Cardiac fibroblast (primary cell): ENCODE measurements at regions not wholly inside any gene's neighbourhood (a gene's known extent, or its start where the extent isn't known, plus 50 kb on each side); places are given as distances from the start of the nearest gene placed in this dataset.

Source experiments
- DNase-seq, 2 donors: peaks; one replicate each; pipeline versions ENCODE4 v3.0.0 to v3.0.0-alpha.2; 2010; ENCODE audit warnings: low read depth in 2 of 2
- H3K4me3 ChIP-seq, 2 donors: replicated peaks in 1 of 2; 1 replicate in 1 of 2; 2 replicates in 1 of 2; pipeline ENCODE4 v1.5.1; 2011; ENCODE audit warnings: low read depth in 2 of 2, low read length in 2 of 2, mild to moderate bottlenecking in 2 of 2, moderate library complexity in 1 of 2
- TF ChIP-seq, protein P1 (sequence below): IDR thresholded peaks from one replicate; pipeline ENCODE4 v1.5.1; 2011; ENCODE audit warnings: low read depth, mild to moderate bottlenecking, low read length, inconsistent platforms

GRCh38 chr7:35508623-35509400, 186.1 kb downstream of the HERPUD2 start:
- no peak overlapping the region for H3K4me3 ChIP-seq
- TF ChIP-seq, protein P1, sequence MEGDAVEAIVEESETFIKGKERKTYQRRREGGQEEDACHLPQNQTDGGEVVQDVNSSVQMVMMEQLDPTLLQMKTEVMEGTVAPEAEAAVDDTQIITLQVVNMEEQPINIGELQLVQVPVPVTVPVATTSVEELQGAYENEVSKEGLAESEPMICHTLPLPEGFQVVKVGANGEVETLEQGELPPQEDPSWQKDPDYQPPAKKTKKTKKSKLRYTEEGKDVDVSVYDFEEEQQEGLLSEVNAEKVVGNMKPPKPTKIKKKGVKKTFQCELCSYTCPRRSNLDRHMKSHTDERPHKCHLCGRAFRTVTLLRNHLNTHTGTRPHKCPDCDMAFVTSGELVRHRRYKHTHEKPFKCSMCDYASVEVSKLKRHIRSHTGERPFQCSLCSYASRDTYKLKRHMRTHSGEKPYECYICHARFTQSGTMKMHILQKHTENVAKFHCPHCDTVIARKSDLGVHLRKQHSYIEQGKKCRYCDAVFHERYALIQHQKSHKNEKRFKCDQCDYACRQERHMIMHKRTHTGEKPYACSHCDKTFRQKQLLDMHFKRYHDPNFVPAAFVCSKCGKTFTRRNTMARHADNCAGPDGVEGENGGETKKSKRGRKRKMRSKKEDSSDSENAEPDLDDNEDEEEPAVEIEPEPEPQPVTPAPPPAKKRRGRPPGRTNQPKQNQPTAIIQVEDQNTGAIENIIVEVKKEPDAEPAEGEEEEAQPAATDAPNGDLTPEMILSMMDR, result no peak
- no peak for DNase-seq

- TF ChIP-seq, protein P1, result no peak
- no peak for DNase-seq
Observed at GRCh38 chr7:35505066-35505465, 189.9 kb downstream of the HERPUD2 start.

GRCh38 chr7:35504365-35504764, 190.6 kb downstream of the HERPUD2 start:
- TF ChIP-seq, protein P1, result no peak
- no peak for DNase-seq
- H3K4me3 ChIP-seq, result no peak overlapping the region

More at GRCh38 chr7:35505066-35505465, 189.9 kb downstream of the HERPUD2 start:
- H3K4me3 ChIP-seq, result no peak overlapping the region

DNA sequence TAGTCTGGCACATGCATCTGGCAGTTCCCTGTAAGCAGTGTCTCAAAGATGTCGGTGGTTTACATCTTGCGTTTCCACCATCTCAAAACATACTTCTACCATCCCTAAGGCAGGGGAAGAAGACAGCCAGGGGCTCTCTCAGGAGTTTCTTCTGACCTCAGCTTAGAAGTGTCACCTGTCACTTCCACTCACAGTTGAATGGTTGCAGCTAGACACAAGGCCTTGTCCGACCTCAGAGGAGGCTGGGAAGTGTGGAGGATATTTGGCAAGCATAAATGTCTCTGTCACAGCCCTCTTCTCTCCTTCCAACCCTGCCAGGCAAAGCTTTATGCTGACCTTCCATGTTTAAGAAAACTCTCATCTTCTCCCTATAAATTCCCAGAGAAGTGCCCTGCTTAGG, 193.3 kb downstream of the HERPUD2 start:
- H3K4me3 ChIP-seq, result no peak overlapping the region
- TF ChIP-seq, protein P1, result no peak
- DNase-seq, result no peak

DNA sequence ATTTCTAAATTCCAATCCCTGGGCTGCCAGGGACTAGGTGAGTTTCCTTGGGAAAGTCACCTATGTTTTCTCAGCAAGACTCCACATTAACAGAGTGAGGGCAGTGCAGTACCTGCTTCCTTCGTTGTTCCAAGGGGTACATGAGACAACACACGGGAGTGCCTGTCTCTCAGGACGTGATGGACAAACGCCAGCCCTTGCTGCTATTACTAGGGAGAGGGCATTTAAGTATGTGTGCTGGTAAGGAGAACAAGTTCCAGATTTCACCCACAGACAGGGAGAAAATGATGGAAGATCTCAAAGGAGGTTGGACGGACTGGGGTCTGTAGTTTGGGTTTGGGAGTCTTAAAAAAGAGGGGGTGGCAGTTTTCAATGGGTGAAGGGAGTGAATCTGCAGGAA, 195.7 kb downstream of the HERPUD2 start:
- TF ChIP-seq, protein P1, result no peak
- no peak for DNase-seq
- H3K4me3 ChIP-seq, result no peak overlapping the region

DNA sequence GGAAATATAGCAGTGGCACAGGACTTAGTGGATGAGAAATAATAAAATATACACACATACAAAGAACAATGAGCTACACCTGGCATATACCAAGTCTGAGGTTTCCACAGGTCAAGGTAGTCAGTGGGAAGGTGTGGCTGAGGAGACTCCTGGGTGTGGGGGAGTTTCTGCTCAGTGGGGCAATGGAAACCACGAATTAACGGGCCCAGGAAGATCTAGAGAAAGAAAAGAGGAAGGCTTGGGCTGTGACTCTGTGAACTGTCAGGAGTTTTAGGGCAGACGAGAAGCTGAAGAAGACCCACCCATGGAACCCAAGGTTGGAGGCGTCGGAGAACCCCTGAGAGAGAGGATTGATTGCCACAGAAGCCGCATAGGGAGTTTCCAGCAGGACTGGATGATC, 196.5 kb downstream of the HERPUD2 start:
- TF ChIP-seq, protein P1, result no peak
- no peak for DNase-seq

More for the DNA sequence above, 196.5 kb downstream of the HERPUD2 start:
- no peak overlapping the region for H3K4me3 ChIP-seq
